ENCODE measurements at regions not wholly inside any gene's neighbourhood (a gene's known extent, or its start where the extent isn't known, plus 50 kb on each side); places are given as distances from the start of the nearest gene placed in this dataset.

DNA sequence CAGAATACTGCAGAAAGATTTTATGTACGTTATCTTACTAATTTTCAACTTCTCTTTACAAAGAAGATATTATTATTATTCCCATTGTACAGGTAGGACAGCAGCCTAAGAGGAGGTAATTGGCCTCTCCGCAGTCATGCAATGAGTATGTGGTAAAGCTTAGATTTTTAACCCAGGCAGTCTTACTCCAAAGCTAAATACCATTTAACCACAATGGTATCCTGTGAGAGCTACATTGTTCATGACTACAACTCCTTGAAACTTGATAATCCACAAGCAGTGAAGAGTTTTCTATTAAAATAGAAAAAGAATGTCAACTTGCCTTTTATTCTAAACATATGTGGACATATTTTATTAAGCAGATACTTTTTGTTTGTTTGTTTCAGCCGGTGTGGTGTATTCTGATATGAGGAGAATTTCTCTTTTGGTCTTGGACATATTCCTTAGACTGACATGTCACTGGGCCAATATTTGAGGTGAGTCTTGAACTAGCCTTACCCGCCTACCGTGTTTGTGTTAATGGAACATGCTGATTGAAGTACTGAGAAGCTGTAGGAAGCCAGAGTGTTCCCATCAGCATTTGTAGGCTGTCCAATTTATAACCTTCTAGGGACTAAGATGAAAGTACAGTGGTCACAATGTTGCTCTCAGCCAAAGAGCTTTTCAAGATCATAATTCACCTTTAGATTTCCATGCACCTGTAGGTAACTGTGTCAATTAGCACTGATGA lies 293.9 kb upstream of the DCC start (continued):
- TF ChIP-seq CHD1 (IDR thresholded peaks at IDR 0.05; ENCODE audit: low read depth, low read length) (no peak), EZH2 (IDR thresholded peaks at IDR 0.05; ENCODE audit: low read depth, low read length, severe bottlenecking) (no peak), USF2 (IDR thresholded peaks at IDR 0.05; ENCODE audit: low read length) (no peak), SP1 (IDR thresholded peaks at IDR 0.05; ENCODE audit: low read depth, low read length) (no peak), JUND (IDR thresholded peaks at IDR 0.05; ENCODE audit: low read length) (no peak), CBX5 (IDR thresholded peaks at IDR 0.05; ENCODE audit: low read depth, low read length) (no peak), SP2 (IDR thresholded peaks at IDR 0.05; ENCODE audit: low read length) (no peak), PHF8 (conservative IDR thresholded peaks at IDR 0.05; ENCODE audit: low read depth, low read length) (no peak)
